Activated CD4-positive, alpha-beta T cell treated with anti-CD3 and anti-CD28 coated beads, Interleukin-2, amount 50 U/mL, for 48 hours (primary cell): ENCODE measurements at regions not wholly inside any gene's neighbourhood (a gene's known extent, or its start where the extent isn't known, plus 50 kb on each side); places are given as distances from the start of the nearest gene placed in this dataset.
"Not testable (repeated sequence)": the region's sequence is repeated elsewhere in the genome, so short reads cannot be mapped to it uniquely, and the experiment has no call there.

Source experiments
- DNase-seq, 2 experiments: peaks; one replicate each; pipeline ENCODE4 v3.0.0-alpha.2; 2020

- not testable (repeated sequence) for DNase-seq
Measured at GRCh38 chr16:87124405-87124804, 192.8 kb downstream of the C16orf95 start.

- DNase-seq = no peak
Measured at GRCh38 chr16:87125206-87126155, 191.7 kb downstream of the C16orf95 start.

- DNase-seq = no peak
Measured at GRCh38 chr16:87126403-87127025, 190.7 kb downstream of the C16orf95 start.

GRCh38 chr16:87127061-87127765, 190.0 kb downstream of the C16orf95 start:
- no peak for DNase-seq

GRCh38 chr16:87127766-87128147, 189.4 kb downstream of the C16orf95 start:
- DNase-seq = no peak

GRCh38 chr16:87129771-87130170, 187.4 kb downstream of the C16orf95 start:
- no peak for DNase-seq

- no peak for DNase-seq
Measured at GRCh38 chr16:87131061-87131995, 185.9 kb downstream of the C16orf95 start.

GRCh38 chr16:87131996-87132345, 185.2 kb downstream of the C16orf95 start:
- no peak for DNase-seq

GRCh38 chr16:87132361-87133014, 184.7 kb downstream of the C16orf95 start:
- DNase-seq = no peak

- no peak for DNase-seq
Measured at GRCh38 chr16:87133112-87133850, 183.9 kb downstream of the C16orf95 start.

- DNase-seq = no peak
Measured at GRCh38 chr16:87133966-87134627, 183.1 kb downstream of the C16orf95 start.

- DNase-seq = no peak
Measured at GRCh38 chr16:87134628-87134995, 182.6 kb downstream of the C16orf95 start.

GRCh38 chr16:87135246-87136030, 181.8 kb downstream of the C16orf95 start:
- DNase-seq = no peak

GRCh38 chr16:87138316-87138715, 178.9 kb downstream of the C16orf95 start:
- no peak for DNase-seq

GRCh38 chr16:87138738-87139267, 178.4 kb downstream of the C16orf95 start:
- DNase-seq = no peak

- DNase-seq = no peak
Measured at GRCh38 chr16:87140211-87141200, 176.7 kb downstream of the C16orf95 start.

- DNase-seq = no peak
Measured at GRCh38 chr16:87141402-87141801, 175.8 kb downstream of the C16orf95 start.

- no peak for DNase-seq
Measured at GRCh38 chr16:87143661-87144121, 173.5 kb downstream of the C16orf95 start.
